Common myeloid progenitor, CD34-positive (primary cell): ENCODE measurements at regions not wholly inside any gene's neighbourhood (a gene's known extent, or its start where the extent isn't known, plus 50 kb on each side); places are given as distances from the start of the nearest gene placed in this dataset.

Experiments used
- CTCF ChIA-PET: fragments of 350-600 bp; sonication (Branson Sonifier 250); formaldehyde crosslinking; loops from one replicate; lab custom pipeline; 2021; ENCODE audit warnings: antibody characterized with exemption; lab: Charles Lee
- POLR2A ChIA-PET: fragments of 350-600 bp; sonication (Branson Sonifier 250); formaldehyde crosslinking; loops from one replicate; lab custom pipeline; 2021; ENCODE audit warnings: antibody characterized with exemption; lab: Charles Lee
- DNase-seq, 3 donors: peaks; one replicate each; pipeline versions ENCODE4 v3.0.0 to v3.0.0-alpha.2; 2013
- H3K27ac ChIP-seq, 2 experiments: 1 replicate in 1 of 2; 2 replicates in 1 of 2; pipeline ENCODE4 v1.7.0; 2013; ENCODE audit warnings: inconsistent platforms in 2 of 2, low read length in 2 of 2, mild to moderate bottlenecking in 2 of 2, low read depth in 1 of 2, moderate library complexity in 1 of 2; ENCODE audit not compliant: severe bottlenecking in 2 of 2, insufficient read depth in 1 of 2, poor library complexity in 1 of 2
- H3K27me3 ChIP-seq, 5 experiments: replicated peaks in 2 of 5; 1 replicate in 3 of 5; 2 replicates in 2 of 5; pipeline versions ENCODE4 v1.6.1 to v1.7.0; 2013; ENCODE audit warnings: low read length in 4 of 5, mild to moderate bottlenecking in 2 of 5, moderate library complexity in 2 of 5, inconsistent platforms in 1 of 5; ENCODE audit not compliant: insufficient read depth in 5 of 5, control insufficient read depth in 4 of 5
- H3K36me3 ChIP-seq, 4 experiments: 1 replicate in 2 of 4; 2 replicates in 2 of 4; pipeline versions ENCODE4 v1.6.1 to v1.7.0; 2013; ENCODE audit warnings: low read length in 3 of 4, control low read depth in 1 of 4, mild to moderate bottlenecking in 1 of 4; ENCODE audit not compliant: control insufficient read depth in 4 of 4, insufficient read depth in 4 of 4
- H3K4me1 ChIP-seq, 4 experiments: 1 replicate in 3 of 4; 2 replicates in 1 of 4; pipeline versions ENCODE4 v1.6.1 to v1.7.1; 2013; ENCODE audit warnings: low read length in 3 of 4, mild to moderate bottlenecking in 3 of 4, control low read depth in 1 of 4, inconsistent platforms in 1 of 4, moderate library complexity in 1 of 4; ENCODE audit not compliant: control insufficient read depth in 4 of 4, insufficient read depth in 4 of 4; ENCODE audit errors: control extremely low read depth in 1 of 4
- H3K4me3 ChIP-seq, 7 experiments: 1 replicate in 4 of 7; 2 replicates in 3 of 7; pipeline versions ENCODE4 v1.5.1 to v1.7.0; 2013; ENCODE audit warnings: mild to moderate bottlenecking in 7 of 7, low read length in 6 of 7, moderate library complexity in 6 of 7, inconsistent platforms in 2 of 7, low read depth in 2 of 7, control low read depth in 1 of 7; ENCODE audit not compliant: insufficient read depth in 4 of 7, control insufficient read depth in 1 of 7; ENCODE audit errors: extremely low read depth in 1 of 7
- H3K9me3 ChIP-seq, 5 experiments: 1 replicate in 4 of 5; 2 replicates in 1 of 5; pipeline versions ENCODE4 v1.6.1 to v1.7.1; 2013; ENCODE audit warnings: low read length in 4 of 5, mild to moderate bottlenecking in 2 of 5, inconsistent platforms in 1 of 5, low read depth in 1 of 5, moderate library complexity in 1 of 5; ENCODE audit not compliant: control insufficient read depth in 4 of 5, insufficient read depth in 2 of 5; ENCODE audit errors: control extremely low read depth in 1 of 5
- WGBS: methylation state at CpG from one replicate; pipeline ENCODE4 v1.1.5; 2013; ENCODE audit not compliant: insufficient coverage; 5-methylcytosine and 5-hydroxymethylcytosine counted together

- Histone ChIP-seq H3K9me3 (no peaks in the 10 kb centered on the region), H3K27ac (no peak overlapping the region), H3K4me3 (no peak overlapping the region), H3K4me1 (no peaks in the 10 kb centered on the region), H3K36me3 (no peaks in the 10 kb centered on the region), H3K27me3 (peaks cover 0 to 3% (median 0%) of the 10 kb centered on the region in 5 experiments)
- ChIA-PET CTCF (no interaction called here), POLR2A (no interaction called here)
- 100% methylated on average over 2 of the region's 2 CpGs for WGBS
- DNase-seq: no peak
Measured at GRCh38 chr3:157652366-157652765, 149.2 kb upstream of the VEPH1 start.

- CTCF ChIA-PET: no interaction called here
- no peaks in the 10 kb centered on the region for H3K4me1 ChIP-seq
- no CpG with 5 or more reads among the region's 1 CpG for WGBS
- POLR2A ChIA-PET: no interaction called here
- no peaks in the 10 kb centered on the region for H3K36me3 ChIP-seq
- no peak for DNase-seq
- H3K27ac ChIP-seq: no peak overlapping the region
- H3K9me3 ChIP-seq: no peaks in the 10 kb centered on the region
- H3K27me3 ChIP-seq: peaks cover 0 to 3% (median 0%) of the 10 kb centered on the region in 5 experiments
- no peak overlapping the region for H3K4me3 ChIP-seq
Measured at GRCh38 chr3:157650699-157651098, 147.5 kb upstream of the VEPH1 start.

GRCh38 chr3:157650172-157650571 is 147.0 kb upstream of the VEPH1 start:
- Histone ChIP-seq H3K9me3 (no peaks in the 10 kb centered on the region), H3K27ac (no peak overlapping the region), H3K36me3 (no peaks in the 10 kb centered on the region), H3K4me3 (no peak overlapping the region), H3K4me1 (no peaks in the 10 kb centered on the region), H3K27me3 (peaks cover 0 to 2% (median 0%) of the 10 kb centered on the region in 5 experiments)
- 100% methylated on average over 1 of the region's 1 CpG for WGBS
- DNase-seq: no peak
- POLR2A ChIA-PET: no interaction called here
- CTCF ChIA-PET: no interaction called here

- no peak overlapping the region for H3K4me3 ChIP-seq
- H3K27me3 ChIP-seq: peaks cover 0 to 2% (median 0%) of the 10 kb centered on the region in 5 experiments
- CTCF ChIA-PET: no interaction called here
- no CpG with 5 or more reads among the region's 1 CpG for WGBS
- no peaks in the 10 kb centered on the region for H3K36me3 ChIP-seq
- no peak overlapping the region for H3K27ac ChIP-seq
- POLR2A ChIA-PET: no interaction called here
- H3K4me1 ChIP-seq: no peaks in the 10 kb centered on the region
- no peaks in the 10 kb centered on the region for H3K9me3 ChIP-seq
- DNase-seq: no peak
Measured at GRCh38 chr3:157649511-157649910, 146.3 kb upstream of the VEPH1 start.

GRCh38 chr3:157647820-157648219 is 144.6 kb upstream of the VEPH1 start:
- ChIA-PET POLR2A (no interaction called here), CTCF (interaction anchor here (0.6 kb wide), 1 partner anchor 48 kb away, joined by 3 read pairs; no protein-coding TSS in a partner anchor)
- Histone ChIP-seq H3K9me3 (no peaks in the 10 kb centered on the region), H3K4me1 (no peaks in the 10 kb centered on the region), H3K27ac (no peak overlapping the region), H3K27me3 (peaks cover 0 to 4% (median 0%) of the 10 kb centered on the region in 5 experiments), H3K4me3 (peak overlapping the region in 1 of 7 experiments; percentile 19), H3K36me3 (no peaks in the 10 kb centered on the region)
- 96% methylated on average over 4 of the region's 4 CpGs for WGBS
- DNase-seq: no peak

- no peaks in the 10 kb centered on the region for H3K4me1 ChIP-seq
- CTCF ChIA-PET: no interaction called here
- 100% methylated on average over 2 of the region's 2 CpGs for WGBS
Measured at GRCh38 chr3:157639756-157640426, 136.7 kb upstream of the VEPH1 start.

GRCh38 chr3:157637866-157638265 is 134.7 kb upstream of the VEPH1 start:
- no peak overlapping the region for H3K27ac ChIP-seq
- ChIA-PET POLR2A (no interaction called here), CTCF (no interaction called here)
- no CpG with 5 or more reads among the region's 1 CpG for WGBS
- peaks cover 0 to 3% (median 0%) of the 10 kb centered on the region in 5 experiments for H3K27me3 ChIP-seq
- DNase-seq: no peak
- no peaks in the 10 kb centered on the region for H3K4me1 ChIP-seq
- no peaks in the 10 kb centered on the region for H3K36me3 ChIP-seq
- H3K4me3 ChIP-seq: no peak overlapping the region
- peaks cover 0 to 9% (median 1%) of the 10 kb centered on the region in 5 experiments for H3K9me3 ChIP-seq

More at GRCh38 chr3:157639756-157640426, 136.7 kb upstream of the VEPH1 start:
- DNase-seq: no peak
- no peak overlapping the region for H3K27ac ChIP-seq
- peaks cover 0 to 7% (median 0%) of the 10 kb centered on the region in 5 experiments for H3K27me3 ChIP-seq
- no peaks in the 10 kb centered on the region for H3K36me3 ChIP-seq
- no peak overlapping the region for H3K4me3 ChIP-seq
- peaks cover 0 to 9% (median 1%) of the 10 kb centered on the region in 5 experiments for H3K9me3 ChIP-seq
- POLR2A ChIA-PET: no interaction called here
